Activated B cell treated with CpG ODN at 0.5 μM for 24 hours (primary cell): ENCODE measurements at regions not wholly inside any gene's neighbourhood (a gene's known extent, or its start where the extent isn't known, plus 50 kb on each side); places are given as distances from the start of the nearest gene placed in this dataset.
"Not testable (repeated sequence)": the region's sequence is repeated elsewhere in the genome, so short reads cannot be mapped to it uniquely, and the experiment has no call there.

Source experiments
- ATAC-seq: fragments of 200-7000 bp; cut with Tn5 transposase; one replicate; pipeline ENCODE4 v1.10.0; 2021; ENCODE audit warnings: low read depth, mild to moderate bottlenecking, moderate library complexity
- CTCF ChIA-PET: fragments of 350-600 bp; sonication (Branson Sonifier 250); formaldehyde crosslinking; loops from one replicate; lab custom pipeline; 2021; ENCODE audit warnings: antibody characterized with exemption; lab: Charles Lee
- POLR2A ChIA-PET: fragments of 350-600 bp; sonication (Branson Sonifier 250); formaldehyde crosslinking; loops from one replicate; lab custom pipeline; 2021; ENCODE audit warnings: antibody characterized with exemption; lab: Charles Lee
- DNase-seq: peaks from one replicate; pipeline ENCODE4 v3.0.0; 2022
- H3K27ac Mint-ChIP-seq: one replicate; pipeline ENCODE4 v1.8.0; 2020; ENCODE audit warnings: mixed read lengths
- H3K27me3 Mint-ChIP-seq: one replicate; pipeline ENCODE4 v1.8.0; 2021; ENCODE audit warnings: mixed read lengths
- H3K36me3 Mint-ChIP-seq: one replicate; pipeline ENCODE4 v1.8.0; 2021; ENCODE audit warnings: low read depth, mixed read lengths
- H3K4me1 Mint-ChIP-seq: one replicate; pipeline ENCODE4 v1.8.0; 2021; ENCODE audit warnings: mixed read lengths
- H3K4me3 Mint-ChIP-seq: one replicate; pipeline ENCODE4 v1.8.0; 2020; ENCODE audit warnings: mild to moderate bottlenecking, mixed read lengths
- H3K9me3 Mint-ChIP-seq: one replicate; pipeline ENCODE4 v1.8.0; 2020; ENCODE audit warnings: mixed read lengths
- intact Hi-C: fragments of 100-400 bp; cut with micrococcal nuclease; formaldehyde crosslinking; loops from one replicate; pipeline ENCODE4 v1.15.1; 2024
- TF ChIP-seq, protein P1 (sequence below): fragments of 200-600 bp; IDR thresholded peaks from one replicate; pipeline ENCODE4 v1.8.0; 2022; ENCODE audit warnings: antibody characterized with exemption, mild to moderate bottlenecking

DNA sequence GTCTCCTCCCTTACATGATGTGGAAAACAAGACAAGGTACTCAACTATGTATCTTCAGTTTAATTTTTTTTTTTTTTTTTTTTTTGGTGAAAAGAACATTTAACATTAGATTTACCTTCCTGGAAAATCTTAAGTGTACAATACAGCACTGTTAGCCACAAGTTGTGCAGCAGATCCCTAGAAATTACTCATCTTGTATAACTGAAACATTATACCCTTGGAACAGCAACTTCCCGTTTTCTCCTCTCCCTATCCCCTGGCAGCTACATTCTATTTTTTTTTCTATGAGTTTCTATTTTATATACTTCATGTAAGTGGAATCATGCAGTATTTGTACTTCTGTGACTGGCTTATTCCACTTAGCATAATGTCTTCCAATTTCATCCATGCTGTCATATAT, 421.9 kb upstream of the FTMT start:
- H3K36me3 Mint-ChIP-seq, result no peaks in the 10 kb centered on the region
- no peak for ATAC-seq

DNA sequence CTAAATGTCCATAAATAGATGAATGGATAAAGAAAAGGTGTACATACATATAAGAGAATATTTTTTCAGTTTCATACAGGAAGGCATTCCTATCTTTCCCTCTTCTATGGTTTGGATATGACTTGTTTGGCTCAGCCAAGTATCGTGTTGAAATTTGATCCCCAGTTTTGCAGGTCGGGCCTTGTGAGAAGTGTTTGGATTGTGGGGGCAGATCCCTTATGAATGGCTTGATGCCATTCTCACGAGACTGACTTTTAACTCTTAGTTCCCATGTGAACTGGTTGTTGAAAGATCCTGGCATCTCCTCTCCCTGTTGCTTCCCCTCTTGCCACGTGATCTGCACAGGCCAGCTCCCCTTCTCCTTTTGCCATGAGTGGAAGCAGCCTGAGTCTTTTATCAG, 421.1 kb upstream of the FTMT start:
- peaks cover 5% of the 10 kb centered on the region for H3K9me3 Mint-ChIP-seq
- ATAC-seq, result no peak
- DNase-seq, result no peak
- H3K36me3 Mint-ChIP-seq, result no peaks in the 10 kb centered on the region
- TF ChIP-seq, protein P1, sequence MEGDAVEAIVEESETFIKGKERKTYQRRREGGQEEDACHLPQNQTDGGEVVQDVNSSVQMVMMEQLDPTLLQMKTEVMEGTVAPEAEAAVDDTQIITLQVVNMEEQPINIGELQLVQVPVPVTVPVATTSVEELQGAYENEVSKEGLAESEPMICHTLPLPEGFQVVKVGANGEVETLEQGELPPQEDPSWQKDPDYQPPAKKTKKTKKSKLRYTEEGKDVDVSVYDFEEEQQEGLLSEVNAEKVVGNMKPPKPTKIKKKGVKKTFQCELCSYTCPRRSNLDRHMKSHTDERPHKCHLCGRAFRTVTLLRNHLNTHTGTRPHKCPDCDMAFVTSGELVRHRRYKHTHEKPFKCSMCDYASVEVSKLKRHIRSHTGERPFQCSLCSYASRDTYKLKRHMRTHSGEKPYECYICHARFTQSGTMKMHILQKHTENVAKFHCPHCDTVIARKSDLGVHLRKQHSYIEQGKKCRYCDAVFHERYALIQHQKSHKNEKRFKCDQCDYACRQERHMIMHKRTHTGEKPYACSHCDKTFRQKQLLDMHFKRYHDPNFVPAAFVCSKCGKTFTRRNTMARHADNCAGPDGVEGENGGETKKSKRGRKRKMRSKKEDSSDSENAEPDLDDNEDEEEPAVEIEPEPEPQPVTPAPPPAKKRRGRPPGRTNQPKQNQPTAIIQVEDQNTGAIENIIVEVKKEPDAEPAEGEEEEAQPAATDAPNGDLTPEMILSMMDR, result no peak
- no peaks in the 10 kb centered on the region for H3K4me1 Mint-ChIP-seq
- intact Hi-C loops, result no loop called here
- CTCF ChIA-PET, result no interaction called here
- POLR2A ChIA-PET, result no interaction called here
- no peak overlapping the region for H3K4me3 Mint-ChIP-seq
- no peaks in the 10 kb centered on the region for H3K27me3 Mint-ChIP-seq
- no peak overlapping the region for H3K27ac Mint-ChIP-seq

More for the DNA sequence above, 421.9 kb upstream of the FTMT start:
- Mint-ChIP-seq H3K27ac (no peak overlapping the region), H3K9me3 (peaks cover 5% of the 10 kb centered on the region), H3K27me3 (no peaks in the 10 kb centered on the region), H3K4me1 (no peaks in the 10 kb centered on the region), H3K4me3 (no peak overlapping the region)
- DNase-seq, result no peak
- ChIA-PET POLR2A (no interaction called here), CTCF (no interaction called here)
- intact Hi-C loops, result no loop called here
- TF ChIP-seq, protein P1, result no peak

DNA sequence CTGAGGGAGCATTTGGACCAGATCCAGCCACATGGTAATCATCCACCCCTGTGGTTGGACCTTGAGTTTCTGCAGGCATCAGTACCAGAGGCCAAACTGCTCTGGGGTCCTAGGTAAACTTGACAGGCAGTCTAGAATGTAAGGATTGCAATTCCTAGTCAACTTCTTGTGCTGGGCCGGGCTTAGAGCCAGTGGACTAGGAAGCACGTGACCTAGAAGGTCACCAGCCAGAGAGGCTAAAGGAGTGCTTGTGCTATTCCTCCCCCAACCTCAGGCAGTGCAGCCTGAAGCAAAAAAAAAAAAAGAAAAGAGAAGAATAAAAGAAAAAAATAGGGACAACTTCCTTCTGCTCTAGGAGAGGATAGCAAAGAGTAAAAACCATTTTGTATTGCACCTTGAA, 406.2 kb upstream of the FTMT start:
- no peak for ATAC-seq
- Mint-ChIP-seq H3K27ac (no peak overlapping the region), H3K4me3 (no peak overlapping the region), H3K4me1 (no peaks in the 10 kb centered on the region), H3K27me3 (no peaks in the 10 kb centered on the region), H3K9me3 (peaks cover 3% of the 10 kb centered on the region), H3K36me3 (no peaks in the 10 kb centered on the region)
- ChIA-PET POLR2A (no interaction called here), CTCF (no interaction called here)
- intact Hi-C loops, result no loop called here
- TF ChIP-seq, protein P1, result no peak
- DNase-seq, result no peak

DNA sequence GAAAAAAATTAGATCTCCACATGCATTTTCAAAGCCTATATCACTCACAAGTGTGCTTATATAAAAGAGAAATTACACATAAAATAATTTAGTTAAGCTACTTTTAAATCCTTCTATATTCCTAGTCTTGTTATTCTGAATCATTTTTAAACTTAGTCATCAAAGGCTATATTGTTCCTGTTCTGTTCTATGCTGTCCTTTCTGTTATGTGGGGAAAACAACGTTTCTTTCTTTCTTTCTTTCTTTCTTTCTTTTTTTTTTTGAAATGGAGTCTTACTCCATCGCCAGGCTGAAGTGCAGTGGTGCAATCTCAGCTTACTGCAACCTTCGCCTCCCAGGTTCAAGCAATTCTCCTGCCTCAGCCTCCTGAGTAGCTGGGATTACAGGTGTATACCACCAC, 389.2 kb upstream of the FTMT start:
- intact Hi-C loops, result no loop called here
- ChIA-PET CTCF (no interaction called here), POLR2A (no interaction called here)
- no peaks in the 10 kb centered on the region for H3K4me1 Mint-ChIP-seq
- H3K4me3 Mint-ChIP-seq, result no peak overlapping the region
- H3K27me3 Mint-ChIP-seq, result no peaks in the 10 kb centered on the region
- TF ChIP-seq, protein P1, result no peak
- no peak for DNase-seq
- H3K36me3 Mint-ChIP-seq, result no peaks in the 10 kb centered on the region
- peaks cover 8% of the 10 kb centered on the region for H3K9me3 Mint-ChIP-seq
- H3K27ac Mint-ChIP-seq, result no peak overlapping the region
- ATAC-seq, result no peak

DNA sequence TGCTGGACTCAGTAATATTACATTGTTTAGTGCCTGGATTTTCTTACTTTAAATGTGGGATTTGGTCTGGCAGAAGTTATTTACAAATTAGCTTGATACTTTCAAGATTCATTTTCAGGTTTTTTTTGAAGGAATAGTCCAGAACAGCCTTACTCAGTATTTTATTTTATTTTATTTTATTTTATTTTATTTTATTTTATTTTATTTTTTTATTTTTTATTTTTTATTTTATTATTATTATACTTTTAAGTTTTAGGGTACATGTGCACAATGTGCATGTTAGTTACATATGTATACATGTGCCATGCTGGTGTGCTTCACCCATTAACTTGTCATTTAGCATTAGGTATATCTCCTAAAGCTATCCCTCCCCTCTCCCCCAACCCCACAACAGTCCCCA, 380.5 kb upstream of the FTMT start:
- ATAC-seq, result not testable (repeated sequence)

DNA sequence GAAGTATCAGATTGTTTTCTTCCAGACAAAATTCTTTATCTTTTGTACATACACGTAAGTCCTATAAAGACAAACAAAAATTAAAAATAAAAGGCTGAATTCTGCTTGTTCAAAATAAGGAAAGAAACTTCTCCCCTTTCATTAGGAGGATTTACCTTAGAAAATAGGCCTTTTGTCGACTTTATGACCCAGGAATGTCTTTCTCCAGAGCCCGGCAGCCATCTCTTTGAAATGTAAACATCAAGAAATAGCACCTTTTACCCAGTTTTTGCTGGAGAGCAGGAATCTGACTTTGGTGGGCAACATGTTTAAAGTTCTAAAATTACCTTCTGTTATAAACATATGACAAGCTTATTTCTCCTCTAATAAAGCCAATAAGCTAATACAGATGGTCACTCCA, 373.0 kb upstream of the FTMT start:
- Mint-ChIP-seq H3K4me3 (no peak overlapping the region), H3K27ac (no peak overlapping the region), H3K9me3 (no peaks in the 10 kb centered on the region), H3K27me3 (no peaks in the 10 kb centered on the region), H3K36me3 (no peaks in the 10 kb centered on the region), H3K4me1 (no peaks in the 10 kb centered on the region)
- POLR2A ChIA-PET, result no interaction called here
- CTCF ChIA-PET, result no interaction called here
- intact Hi-C loops, result no loop called here
- ATAC-seq, result no peak
- DNase-seq, result no peak
- TF ChIP-seq, protein P1, result no peak

More for the DNA sequence above, 380.5 kb upstream of the FTMT start:
- H3K27ac Mint-ChIP-seq, H3K27me3 Mint-ChIP-seq, intact Hi-C loops, H3K4me1 Mint-ChIP-seq, DNase-seq, H3K36me3 Mint-ChIP-seq, POLR2A ChIA-PET, H3K9me3 Mint-ChIP-seq, CTCF ChIA-PET, H3K4me3 Mint-ChIP-seq: not testable (repeated sequence)
